Parathyroid adenoma (tissue), 2 donors: ENCODE measurements at regions not wholly inside any gene's neighbourhood (a gene's known extent, or its start where the extent isn't known, plus 50 kb on each side); places are given as distances from the start of the nearest gene placed in this dataset.

Experiments
- H2AFZ ChIP-seq: fragments of 300-600 bp; sonication (generic); one replicate; pipeline ENCODE4 v1.7.0; 2017; ENCODE audit warnings: antibody characterized with exemption, mild to moderate bottlenecking
- H3K27ac ChIP-seq: fragments of 300-600 bp; sonication (generic); one replicate; pipeline ENCODE4 v1.7.0; 2017
- H3K27me3 ChIP-seq: fragments of 300-600 bp; sonication (generic); one replicate; pipeline ENCODE4 v1.7.0; 2017; ENCODE audit warnings: low read length; ENCODE audit not compliant: control insufficient read depth, insufficient read depth
- H3K36me3 ChIP-seq: fragments of 300-600 bp; sonication (generic); one replicate; pipeline ENCODE4 v1.7.0; 2017; ENCODE audit warnings: low read length; ENCODE audit not compliant: control insufficient read depth, insufficient read depth
- H3K4me1 ChIP-seq: fragments of 300-600 bp; sonication (generic); one replicate; pipeline ENCODE4 v1.7.0; 2017; ENCODE audit warnings: control low read depth
- H3K4me2 ChIP-seq: fragments of 300-600 bp; sonication (generic); one replicate; pipeline ENCODE4 v1.7.0; 2017; ENCODE audit warnings: low read length
- H3K4me3 ChIP-seq: fragments of 300-600 bp; sonication (generic); one replicate; pipeline ENCODE4 v1.7.0; 2017; ENCODE audit warnings: low read depth, low read length
- H3K79me2 ChIP-seq: fragments of 300-600 bp; sonication (generic); one replicate; pipeline ENCODE4 v1.7.0; 2017; ENCODE audit warnings: control low read depth
- H3K9ac ChIP-seq: fragments of 300-600 bp; sonication (generic); one replicate; pipeline ENCODE4 v1.7.0; 2017; ENCODE audit warnings: mild to moderate bottlenecking
- H3K9me3 ChIP-seq: fragments of 300-600 bp; sonication (generic); one replicate; pipeline ENCODE4 v1.7.0; 2017; ENCODE audit warnings: low read length; ENCODE audit not compliant: control insufficient read depth
- TF ChIP-seq, protein P1 (sequence below): fragments of 300-600 bp; sonication (generic); IDR thresholded peaks from one replicate; pipeline ENCODE4 v1.7.0; 2017; ENCODE audit warnings: antibody characterized with exemption, mild to moderate bottlenecking
- donor health status: primary hyperparathyroidism.

DNA sequence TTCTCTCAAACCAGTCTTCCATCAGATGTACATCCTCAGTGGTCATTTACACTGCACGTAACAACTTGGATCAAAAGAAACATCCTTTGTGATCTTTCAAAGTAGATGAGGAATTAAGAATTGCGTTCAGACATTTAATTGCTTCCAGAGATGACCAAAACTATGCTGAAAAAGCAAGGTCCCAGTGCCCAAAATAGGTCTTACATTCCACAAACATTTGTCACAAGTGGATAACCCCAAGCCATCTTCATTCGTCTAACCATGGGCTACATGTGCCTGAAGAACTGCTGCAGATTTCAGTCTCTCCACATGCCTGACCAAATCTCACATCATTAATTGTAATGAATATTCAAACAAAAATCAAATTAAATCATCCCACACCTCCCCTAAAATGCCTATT, 273.6 kb downstream of the SHOX2 start:
- H3K4me3 ChIP-seq = no peak overlapping the region
- TF ChIP-seq, protein P1, sequence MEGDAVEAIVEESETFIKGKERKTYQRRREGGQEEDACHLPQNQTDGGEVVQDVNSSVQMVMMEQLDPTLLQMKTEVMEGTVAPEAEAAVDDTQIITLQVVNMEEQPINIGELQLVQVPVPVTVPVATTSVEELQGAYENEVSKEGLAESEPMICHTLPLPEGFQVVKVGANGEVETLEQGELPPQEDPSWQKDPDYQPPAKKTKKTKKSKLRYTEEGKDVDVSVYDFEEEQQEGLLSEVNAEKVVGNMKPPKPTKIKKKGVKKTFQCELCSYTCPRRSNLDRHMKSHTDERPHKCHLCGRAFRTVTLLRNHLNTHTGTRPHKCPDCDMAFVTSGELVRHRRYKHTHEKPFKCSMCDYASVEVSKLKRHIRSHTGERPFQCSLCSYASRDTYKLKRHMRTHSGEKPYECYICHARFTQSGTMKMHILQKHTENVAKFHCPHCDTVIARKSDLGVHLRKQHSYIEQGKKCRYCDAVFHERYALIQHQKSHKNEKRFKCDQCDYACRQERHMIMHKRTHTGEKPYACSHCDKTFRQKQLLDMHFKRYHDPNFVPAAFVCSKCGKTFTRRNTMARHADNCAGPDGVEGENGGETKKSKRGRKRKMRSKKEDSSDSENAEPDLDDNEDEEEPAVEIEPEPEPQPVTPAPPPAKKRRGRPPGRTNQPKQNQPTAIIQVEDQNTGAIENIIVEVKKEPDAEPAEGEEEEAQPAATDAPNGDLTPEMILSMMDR = no peak
- H2AFZ ChIP-seq = no peak overlapping the region
- H3K9ac ChIP-seq = no peak overlapping the region
- no peaks in the 10 kb centered on the region for H3K36me3 ChIP-seq
- H3K27ac ChIP-seq = no peak overlapping the region
- no peak overlapping the region for H3K4me2 ChIP-seq
- peaks cover 3% of the 10 kb centered on the region for H3K9me3 ChIP-seq
- no peaks in the 10 kb centered on the region for H3K27me3 ChIP-seq
- no peaks in the 10 kb centered on the region for H3K4me1 ChIP-seq
- H3K79me2 ChIP-seq = no peaks in the 10 kb centered on the region

DNA sequence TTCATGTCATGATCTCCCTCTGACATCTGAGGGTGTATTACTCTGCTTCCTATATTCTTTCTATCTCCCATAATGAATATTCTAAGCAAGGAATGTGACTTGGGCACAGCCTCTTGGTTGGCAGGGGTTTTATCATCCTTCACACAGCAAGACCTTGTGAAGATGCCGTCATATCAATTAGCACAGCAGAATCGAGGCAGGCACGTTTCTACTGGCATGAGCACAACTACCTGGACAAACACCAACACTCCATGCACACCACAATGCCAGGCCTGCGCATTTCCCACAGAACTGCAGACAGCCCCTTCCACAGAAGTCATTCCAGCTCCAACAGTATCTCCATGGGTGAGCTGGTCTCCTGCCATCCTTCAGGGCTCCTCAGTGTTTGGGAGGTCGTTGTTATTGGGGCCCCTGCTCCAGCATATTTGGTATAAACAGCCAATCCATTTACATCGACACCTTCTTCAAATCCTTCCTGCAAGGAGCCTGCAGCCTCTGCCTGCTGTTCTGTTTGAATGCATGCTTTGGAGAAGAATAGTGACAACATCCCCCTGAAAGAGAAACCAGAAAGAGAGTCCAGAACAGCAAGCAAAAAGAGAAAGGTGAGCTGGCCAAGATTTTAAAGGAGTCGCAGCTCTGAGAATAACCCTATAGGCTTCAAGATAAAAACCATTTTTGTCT, 275.5 kb downstream of the SHOX2 start:
- Histone ChIP-seq H3K4me2 (no peak overlapping the region), H3K27ac (no peak overlapping the region), H3K4me1 (no peaks in the 10 kb centered on the region), H3K9ac (no peak overlapping the region), H3K36me3 (no peaks in the 10 kb centered on the region), H3K4me3 (no peak overlapping the region), H2AFZ (no peak overlapping the region), H3K79me2 (no peaks in the 10 kb centered on the region), H3K9me3 (peaks cover 3% of the 10 kb centered on the region), H3K27me3 (no peaks in the 10 kb centered on the region)
- TF ChIP-seq, protein P1 = no peak

DNA sequence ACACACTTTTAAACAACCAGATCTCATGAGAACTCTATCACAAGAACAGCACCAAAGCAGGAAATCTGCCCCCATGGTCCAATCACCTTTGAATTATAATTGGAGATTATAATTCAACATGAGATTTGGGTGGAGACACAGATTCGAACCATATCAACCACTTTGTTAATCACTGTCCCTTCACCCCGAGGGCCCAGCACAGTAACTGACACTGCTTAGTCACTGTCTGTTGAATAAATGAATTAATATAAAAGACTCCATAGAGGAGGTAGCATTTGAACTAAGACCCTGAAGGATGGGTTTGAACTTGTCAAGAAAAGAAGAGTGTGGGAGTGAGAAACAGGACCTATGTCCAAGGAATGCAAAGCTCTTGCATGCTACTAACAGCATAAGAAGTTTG, 276.4 kb downstream of the SHOX2 start:
- Histone ChIP-seq H3K27me3 (no peaks in the 10 kb centered on the region), H3K79me2 (no peaks in the 10 kb centered on the region), H3K4me1 (no peaks in the 10 kb centered on the region), H3K36me3 (no peaks in the 10 kb centered on the region), H3K4me3 (no peak overlapping the region), H3K9me3 (peaks cover 3% of the 10 kb centered on the region), H3K27ac (no peak overlapping the region), H3K4me2 (no peak overlapping the region), H3K9ac (no peak overlapping the region), H2AFZ (no peak overlapping the region)
- TF ChIP-seq, protein P1 = no peak

DNA sequence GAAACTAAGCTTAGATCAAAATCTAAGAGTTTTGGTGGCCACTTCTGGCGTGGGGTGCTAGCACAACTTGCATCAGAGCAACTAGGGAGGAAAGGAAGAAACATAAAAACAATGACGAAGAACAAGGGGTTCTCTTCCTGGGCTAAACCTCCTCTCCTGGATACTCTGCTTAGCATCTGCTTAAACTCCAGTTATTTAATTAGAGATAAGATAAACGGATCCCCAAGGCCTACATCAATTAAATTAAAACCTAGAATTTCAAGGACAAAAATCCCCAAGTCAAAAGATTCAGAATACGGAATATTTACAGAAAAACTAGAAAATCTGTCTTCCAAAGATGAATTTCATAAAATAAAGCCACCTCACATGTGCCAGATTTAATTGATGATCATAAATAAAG, 281.9 kb downstream of the SHOX2 start:
- H3K9me3 ChIP-seq = no peaks in the 10 kb centered on the region
- TF ChIP-seq, protein P1 = no peak
- no peak overlapping the region for H3K4me2 ChIP-seq
- no peaks in the 10 kb centered on the region for H3K4me1 ChIP-seq
- H3K4me3 ChIP-seq = no peak overlapping the region
- H3K9ac ChIP-seq = no peak overlapping the region
- H3K79me2 ChIP-seq = no peaks in the 10 kb centered on the region
- no peaks in the 10 kb centered on the region for H3K27me3 ChIP-seq
- no peaks in the 10 kb centered on the region for H3K36me3 ChIP-seq
- no peak overlapping the region for H2AFZ ChIP-seq
- no peak overlapping the region for H3K27ac ChIP-seq

DNA sequence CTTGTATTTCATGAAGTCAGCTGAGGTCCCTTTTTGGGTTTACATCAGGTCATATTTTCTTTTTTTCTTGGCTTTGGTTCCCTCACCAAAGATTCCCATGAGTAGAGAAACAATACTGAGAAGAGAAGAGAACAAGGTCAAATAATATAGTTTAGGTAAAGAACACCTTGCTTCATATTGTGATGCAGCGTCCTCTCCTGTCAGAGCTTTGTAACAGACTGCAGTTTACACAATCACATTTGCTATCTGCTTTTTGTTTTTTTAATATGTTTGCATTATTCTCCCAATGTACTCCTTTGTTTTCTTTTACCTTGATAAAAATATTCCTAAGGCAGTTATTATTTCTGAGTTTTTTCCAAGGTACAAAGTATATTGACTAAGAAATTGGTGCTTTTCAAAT, 283.2 kb downstream of the SHOX2 start:
- H3K4me1 ChIP-seq = no peaks in the 10 kb centered on the region
- no peak overlapping the region for H3K9ac ChIP-seq
- TF ChIP-seq, protein P1 = no peak

More for the DNA sequence above, 283.2 kb downstream of the SHOX2 start:
- H3K27ac ChIP-seq = no peak overlapping the region
- no peak overlapping the region for H3K4me3 ChIP-seq
- no peaks in the 10 kb centered on the region for H3K9me3 ChIP-seq
- no peak overlapping the region for H2AFZ ChIP-seq
- no peak overlapping the region for H3K4me2 ChIP-seq
- no peaks in the 10 kb centered on the region for H3K79me2 ChIP-seq
- no peaks in the 10 kb centered on the region for H3K36me3 ChIP-seq
- no peaks in the 10 kb centered on the region for H3K27me3 ChIP-seq
